ENCODE measurements at regions not wholly inside any gene's neighbourhood (a gene's known extent, or its start where the extent isn't known, plus 50 kb on each side); places are given as distances from the start of the nearest gene placed in this dataset.
"Not testable (repeated sequence)": the region's sequence is repeated elsewhere in the genome, so short reads cannot be mapped to it uniquely, and the experiment has no call there.

- no peak for DNase-seq (ENCODE audit: low read depth)
Measured at GRCh38 chr5:102049517-102049916, 246.6 kb downstream of the SLCO4C1 start.

DNA sequence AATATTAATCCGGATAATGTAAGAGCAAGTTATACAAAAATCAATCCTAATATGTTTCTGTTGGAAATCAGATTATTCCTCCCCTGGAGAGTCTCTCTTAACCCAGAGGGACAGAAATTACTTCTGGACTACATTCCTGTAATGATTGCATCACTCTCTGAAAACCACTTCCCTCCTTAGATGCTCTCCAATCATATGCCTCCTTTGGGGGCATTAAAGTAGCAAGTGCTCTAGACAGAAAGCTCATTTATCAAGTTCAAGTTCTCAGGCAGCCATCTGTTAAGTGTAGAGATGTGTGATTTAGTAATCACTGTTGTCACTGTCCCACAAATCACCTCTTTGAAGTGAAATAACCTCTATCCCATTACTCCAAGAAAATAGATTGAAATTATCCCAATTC is 247.1 kb downstream of the SLCO4C1 start:
- DNase-seq (ENCODE audit: low read depth) = no peak

DNA sequence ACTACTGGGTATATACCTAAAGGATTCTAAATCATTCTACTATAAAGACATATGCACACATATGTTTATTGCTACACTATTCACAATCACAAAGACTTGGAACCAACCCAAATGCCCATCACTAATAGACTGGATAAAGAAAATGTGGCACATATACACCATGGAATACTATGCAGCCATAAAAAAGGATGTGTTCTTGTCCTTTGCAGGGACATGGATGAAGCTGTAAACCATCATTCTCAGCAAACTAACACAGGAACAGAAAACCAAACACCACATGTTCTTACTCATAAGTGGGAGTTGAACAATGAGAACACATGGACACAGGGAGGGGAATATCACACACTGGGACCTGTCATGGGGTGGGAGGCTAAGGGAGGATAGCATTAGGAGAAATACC is 249.0 kb downstream of the SLCO4C1 start:
- not testable (repeated sequence) for DNase-seq (ENCODE audit: low read depth)

- DNase-seq (ENCODE audit: low read depth) = no peak
Measured at GRCh38 chr5:102040326-102040725, 255.8 kb downstream of the SLCO4C1 start.

DNA sequence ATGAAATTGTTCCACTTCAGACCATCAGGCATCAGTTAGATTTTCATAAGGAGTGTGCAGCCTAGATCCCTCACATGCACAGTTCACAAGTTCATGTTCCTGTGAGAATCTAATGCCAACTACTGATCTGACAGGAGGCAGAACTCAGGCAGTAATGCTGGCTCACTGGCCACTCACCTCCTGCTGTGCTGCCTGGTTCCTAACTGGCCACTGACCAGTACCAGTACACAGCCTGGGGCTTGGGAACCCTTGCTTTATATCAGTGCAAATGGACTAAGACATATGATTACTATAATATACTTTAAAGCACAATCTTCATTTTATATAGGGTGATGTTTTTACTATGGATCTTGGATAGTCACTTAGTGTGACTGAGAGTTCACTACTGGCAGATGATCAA is 259.2 kb downstream of the SLCO4C1 start:
- DNase-seq (ENCODE audit: low read depth) = no peak

- no peak for DNase-seq (ENCODE audit: low read depth)
Measured at GRCh38 chr5:102031711-102032110, 264.4 kb downstream of the SLCO4C1 start.

DNA sequence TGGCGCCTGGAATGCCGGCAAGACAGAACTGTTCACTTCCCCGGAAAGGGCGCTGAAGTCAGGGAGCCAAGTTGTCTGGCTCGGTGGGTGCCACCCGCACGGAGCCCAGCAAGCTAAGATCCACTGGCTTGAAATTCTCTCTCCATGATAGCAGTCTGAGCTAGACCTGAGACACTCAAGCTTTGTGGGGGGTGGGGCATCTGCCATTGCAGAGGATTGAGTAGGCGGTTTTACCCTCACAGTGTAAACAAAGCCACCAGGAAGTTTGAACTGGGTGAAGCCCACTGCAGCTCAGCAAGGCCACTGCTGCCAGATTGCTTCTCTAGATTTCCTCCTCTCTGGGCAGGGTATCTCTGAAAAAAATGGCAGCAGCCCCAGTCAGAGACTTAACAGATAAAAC is 277.4 kb downstream of the SLCO4C1 start:
- DNase-seq (ENCODE audit: low read depth) = no peak

- no peak for DNase-seq (ENCODE audit: low read depth)
Measured at GRCh38 chr5:102018279-102018678, 277.8 kb downstream of the SLCO4C1 start.

DNA sequence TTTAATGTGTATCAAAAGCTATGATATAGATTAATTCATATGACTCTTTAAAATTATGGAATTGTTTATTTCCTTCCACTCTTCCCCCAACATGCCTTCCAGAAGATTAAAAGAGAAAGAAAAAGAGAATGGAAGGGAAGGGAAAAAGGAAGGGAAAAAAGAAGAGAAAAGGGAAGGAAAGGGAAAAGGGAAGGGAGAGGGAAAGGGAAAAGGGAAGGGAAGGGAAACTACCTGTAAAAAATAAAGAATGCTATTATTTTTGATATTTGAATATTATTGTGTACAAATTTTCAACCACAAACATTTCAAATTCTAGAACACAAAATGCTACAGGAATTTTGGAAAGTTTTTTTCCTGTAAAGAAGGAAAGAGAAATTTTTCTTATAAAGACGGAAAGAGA is 281.7 kb downstream of the SLCO4C1 start:
- DNase-seq (ENCODE audit: low read depth) = no peak

GRCh38 chr5:102010644-102011043 is 285.4 kb downstream of the SLCO4C1 start:
- DNase-seq (ENCODE audit: low read depth) = no peak

DNA sequence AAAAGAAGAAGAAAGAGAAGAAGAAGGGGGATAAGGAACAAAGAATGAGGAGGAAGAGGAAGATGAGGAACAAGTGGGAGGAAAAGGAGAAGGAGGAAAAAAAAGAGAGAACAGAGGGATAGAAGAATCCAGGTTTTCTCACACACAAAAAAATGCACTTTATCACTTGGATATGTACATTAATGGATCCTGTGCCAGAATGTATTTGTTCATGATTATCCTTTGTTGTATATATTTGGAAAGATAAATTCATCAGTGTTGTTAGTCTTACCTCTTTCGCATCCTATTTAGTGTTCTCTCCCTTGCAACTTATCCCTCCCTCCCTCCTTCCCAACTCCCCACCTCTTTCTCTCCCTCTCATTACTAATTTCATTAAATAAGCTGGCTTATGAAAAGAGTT is 298.8 kb downstream of the SLCO4C1 start:
- no peak for DNase-seq (ENCODE audit: low read depth)

DNA sequence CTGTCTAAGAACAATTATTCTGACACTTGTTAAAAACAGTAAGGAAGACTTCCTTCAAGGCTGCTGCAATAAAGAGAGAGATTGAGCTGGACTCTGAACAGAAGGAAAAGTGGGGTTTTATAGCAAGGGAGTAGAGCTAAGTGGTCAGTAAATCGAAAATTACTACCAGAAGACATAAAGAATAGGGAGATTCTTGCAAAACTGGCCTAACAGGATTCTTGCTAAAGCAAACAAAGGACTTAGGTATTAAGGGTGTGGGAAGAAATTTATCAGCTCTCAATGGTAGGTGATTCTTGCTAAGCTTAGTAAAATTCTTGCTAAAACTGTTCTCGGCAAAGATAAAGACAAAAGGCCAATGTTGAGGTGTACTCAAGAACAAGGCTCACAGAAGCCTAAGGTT is 300.5 kb downstream of the SLCO4C1 start:
- DNase-seq (ENCODE audit: low read depth) = no peak

- DNase-seq (ENCODE audit: low read depth) = no peak
Measured at GRCh38 chr5:101991486-101991885, 304.6 kb downstream of the SLCO4C1 start.

GRCh38 chr5:101989659-101990058 is 306.4 kb downstream of the SLCO4C1 start:
- no peak for DNase-seq (ENCODE audit: low read depth)

DNA sequence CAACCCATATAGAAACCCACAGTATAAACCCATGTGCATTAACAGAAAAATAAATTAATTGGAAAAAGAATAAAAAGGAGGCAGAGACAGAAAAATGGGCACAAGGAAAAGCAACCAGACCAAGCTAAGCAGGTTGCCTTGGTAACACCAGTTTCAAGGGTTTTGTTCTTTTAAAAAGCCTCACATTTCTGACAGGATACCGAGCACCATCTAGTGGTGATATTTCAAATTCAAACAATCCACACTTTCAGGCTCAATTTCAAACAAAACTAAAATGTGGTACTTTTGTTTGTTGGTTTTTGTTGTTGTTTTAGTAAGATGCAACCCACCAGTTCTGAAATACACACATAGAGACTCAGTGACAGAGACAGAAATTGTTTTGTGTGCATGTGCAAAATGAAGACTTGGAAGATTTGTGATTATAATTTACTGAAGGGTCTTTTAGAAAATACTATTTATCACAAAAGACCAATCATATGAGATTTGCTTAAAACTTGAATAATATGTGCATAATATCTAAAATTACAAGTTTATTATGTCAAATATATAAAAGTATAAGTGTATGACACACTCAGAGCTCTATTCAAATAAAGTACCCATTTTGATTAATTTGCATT is 318.2 kb downstream of the SLCO4C1 start:
- peak; percentile 29 for DNase-seq (ENCODE audit: low read depth)

DNA sequence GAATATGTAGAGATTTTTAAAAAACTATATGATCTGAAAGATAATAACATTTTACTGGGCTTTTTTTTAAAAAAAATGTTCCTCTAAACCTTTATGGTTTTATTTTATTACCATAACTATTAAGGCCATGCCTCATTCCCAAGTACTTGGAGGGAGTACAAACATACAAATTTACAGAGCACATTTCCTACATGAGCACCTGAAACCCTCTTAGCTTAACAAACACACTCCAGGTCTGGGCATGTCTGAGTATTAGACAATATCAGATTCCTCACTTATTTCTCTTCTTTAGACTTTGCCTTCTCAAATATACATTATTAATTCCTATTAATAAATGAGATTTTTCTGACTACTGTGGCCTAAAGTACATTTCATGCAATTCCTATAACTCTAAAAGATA is 319.2 kb downstream of the SLCO4C1 start:
- DNase-seq (ENCODE audit: low read depth) = no peak

- DNase-seq (ENCODE audit: low read depth) = no peak
Measured at GRCh38 chr5:101969742-101970141, 326.3 kb downstream of the SLCO4C1 start.

DNA sequence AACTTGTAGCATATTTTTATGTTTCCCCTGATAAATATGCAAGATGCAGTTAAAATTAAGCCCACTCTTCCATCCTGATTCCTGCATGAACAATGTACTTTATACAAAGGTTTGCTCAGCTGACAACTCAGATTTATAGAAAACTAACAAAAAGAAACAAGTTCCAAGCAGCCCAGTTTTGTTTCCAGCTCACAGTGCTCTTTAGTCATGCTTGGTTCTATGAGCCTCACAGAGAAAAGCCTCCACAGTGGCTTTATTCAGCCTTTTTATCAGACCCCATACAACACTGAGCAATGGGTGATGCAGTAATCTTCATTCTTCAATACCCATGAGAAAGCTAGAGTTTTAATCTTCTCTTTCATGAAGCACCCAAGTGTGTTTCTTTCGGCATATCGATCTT is 329.6 kb downstream of the SLCO4C1 start:
- DNase-seq (ENCODE audit: low read depth) = no peak

- DNase-seq (ENCODE audit: low read depth) = no peak
Measured at GRCh38 chr5:101955891-101956290, 340.2 kb downstream of the SLCO4C1 start.

GRCh38 chr5:101950019-101950418 is 346.1 kb downstream of the SLCO4C1 start:
- no peak for DNase-seq (ENCODE audit: low read depth)

- DNase-seq (ENCODE audit: low read depth) = no peak
Measured at GRCh38 chr5:101948615-101949014, 347.5 kb downstream of the SLCO4C1 start.

GRCh38 chr5:101943784-101944183 is 352.3 kb downstream of the SLCO4C1 start:
- no peak for DNase-seq (ENCODE audit: low read depth)

- no peak for DNase-seq (ENCODE audit: low read depth)
Measured at GRCh38 chr5:101942321-101942882, 353.7 kb downstream of the SLCO4C1 start.

GRCh38 chr5:101937041-101937440 is 359.0 kb downstream of the SLCO4C1 start:
- no peak for DNase-seq (ENCODE audit: low read depth)
